ENCODE measurements at regions not wholly inside any gene's neighbourhood (a gene's known extent, or its start where the extent isn't known, plus 50 kb on each side); places are given as distances from the start of the nearest gene placed in this dataset.
"Not testable (repeated sequence)": the region's sequence is repeated elsewhere in the genome, so short reads cannot be mapped to it uniquely, and the experiment has no call there.

GRCh38 chr5:120297616-120298015 is 166.5 kb upstream of the PRR16 start:
- no peaks in the 10 kb centered on the region for H3K27me3 Mint-ChIP-seq
- H3K4me1 Mint-ChIP-seq, result no peaks in the 10 kb centered on the region
- no peak overlapping the region for H3K4me3 Mint-ChIP-seq
- no peak overlapping the region for H3K27ac Mint-ChIP-seq
- H3K9me3 Mint-ChIP-seq, result no peaks in the 10 kb centered on the region
- no peak for ATAC-seq
- no peak for DNase-seq
- H3K36me3 Mint-ChIP-seq (ENCODE audit: low read depth), result no peaks in the 10 kb centered on the region

DNA sequence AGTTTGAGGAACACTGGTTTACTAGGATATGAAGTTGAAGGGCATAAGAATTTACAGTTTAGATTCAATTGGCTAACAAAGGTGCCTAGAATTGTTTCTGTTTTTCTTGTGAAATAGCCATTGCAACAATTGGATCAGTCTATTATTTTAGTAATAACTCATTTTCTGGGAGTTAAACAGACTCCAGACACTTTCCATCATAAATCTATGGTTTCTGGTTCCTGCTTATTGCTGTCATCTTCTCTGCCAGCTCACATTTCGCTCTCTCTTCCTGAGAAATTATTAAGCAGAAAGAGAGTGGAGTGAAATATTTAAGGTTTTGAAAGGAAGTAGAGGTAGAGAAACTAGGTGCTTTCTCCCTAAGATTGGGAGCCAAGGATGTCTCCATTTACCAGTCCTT is 165.1 kb upstream of the PRR16 start:
- DNase-seq (no peak), ATAC-seq (no peak)
- no peaks in the 10 kb centered on the region for H3K4me1 Mint-ChIP-seq
- H3K27me3 Mint-ChIP-seq, result no peaks in the 10 kb centered on the region
- H3K4me3 Mint-ChIP-seq, result no peak overlapping the region
- H3K36me3 Mint-ChIP-seq (ENCODE audit: low read depth), result no peaks in the 10 kb centered on the region
- H3K9me3 Mint-ChIP-seq, result no peaks in the 10 kb centered on the region
- no peak overlapping the region for H3K27ac Mint-ChIP-seq

GRCh38 chr5:120304663-120305062 is 159.4 kb upstream of the PRR16 start:
- no peak for DNase-seq
- Mint-ChIP-seq H3K27ac (no peak overlapping the region), H3K36me3 (ENCODE audit: low read depth) (no peaks in the 10 kb centered on the region), H3K4me3 (no peak overlapping the region), H3K27me3 (no peaks in the 10 kb centered on the region), H3K9me3 (no peaks in the 10 kb centered on the region), H3K4me1 (no peaks in the 10 kb centered on the region)
- no peak for ATAC-seq

DNA sequence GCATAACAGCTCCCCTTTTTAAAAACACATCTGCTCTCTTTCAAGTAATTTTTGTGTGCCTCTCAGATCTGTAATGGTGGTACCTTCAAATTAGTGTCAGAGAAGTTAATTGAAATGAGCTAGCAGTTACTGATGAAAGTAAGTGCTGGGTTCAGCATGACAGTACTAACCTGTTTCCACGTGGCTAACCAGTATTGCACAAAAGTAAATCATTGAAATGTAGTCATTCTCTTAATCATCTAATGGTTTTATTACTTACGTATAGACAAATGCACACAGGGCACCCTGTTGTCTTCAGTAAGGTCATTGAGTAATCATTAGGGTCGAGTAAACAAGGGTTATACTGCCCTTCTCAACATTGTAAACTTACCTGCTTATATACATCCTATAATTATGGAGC is 157.8 kb upstream of the PRR16 start:
- DNase-seq, result no peak
- no peak for ATAC-seq
- no peak overlapping the region for H3K27ac Mint-ChIP-seq
- no peaks in the 10 kb centered on the region for H3K4me1 Mint-ChIP-seq
- no peak overlapping the region for H3K4me3 Mint-ChIP-seq
- no peaks in the 10 kb centered on the region for H3K9me3 Mint-ChIP-seq
- no peaks in the 10 kb centered on the region for H3K27me3 Mint-ChIP-seq
- no peaks in the 10 kb centered on the region for H3K36me3 Mint-ChIP-seq (ENCODE audit: low read depth)

- ATAC-seq, result no peak
- no peaks in the 10 kb centered on the region for H3K36me3 Mint-ChIP-seq (ENCODE audit: low read depth)
- no peak overlapping the region for H3K4me3 Mint-ChIP-seq
- peaks cover 9% of the 10 kb centered on the region for H3K9me3 Mint-ChIP-seq
- no peak overlapping the region for H3K27ac Mint-ChIP-seq
- H3K4me1 Mint-ChIP-seq, result no peaks in the 10 kb centered on the region
- DNase-seq, result no peak
- no peaks in the 10 kb centered on the region for H3K27me3 Mint-ChIP-seq
Observed at GRCh38 chr5:120314191-120314590, 149.9 kb upstream of the PRR16 start.

- ATAC-seq (no peak), DNase-seq (no peak)
- no peaks in the 10 kb centered on the region for H3K36me3 Mint-ChIP-seq (ENCODE audit: low read depth)
- no peak overlapping the region for H3K4me3 Mint-ChIP-seq
- no peaks in the 10 kb centered on the region for H3K4me1 Mint-ChIP-seq
- H3K9me3 Mint-ChIP-seq, result peaks cover 12% of the 10 kb centered on the region
- H3K27me3 Mint-ChIP-seq, result no peaks in the 10 kb centered on the region
- H3K27ac Mint-ChIP-seq, result no peak overlapping the region
Observed at GRCh38 chr5:120320626-120321025, 143.5 kb upstream of the PRR16 start.

DNA sequence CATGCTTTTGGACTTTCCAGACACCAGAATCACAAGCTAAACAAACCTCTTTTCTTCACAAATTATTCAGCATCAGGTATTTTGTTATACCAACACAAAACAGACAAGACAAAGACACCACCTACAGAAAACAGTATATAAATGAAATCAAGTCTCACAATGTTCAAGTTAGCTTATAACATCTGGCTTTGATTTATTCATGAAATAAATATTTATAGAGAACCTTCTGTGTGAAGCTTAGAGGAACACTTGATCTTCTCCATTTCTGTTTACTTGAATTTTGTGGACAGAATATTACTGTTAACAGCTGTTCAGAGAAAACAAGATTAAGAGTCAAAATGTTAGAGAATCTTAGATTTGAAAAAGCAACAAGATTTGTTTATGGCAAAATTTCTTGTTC is 137.4 kb upstream of the PRR16 start:
- Mint-ChIP-seq H3K4me1 (no peaks in the 10 kb centered on the region), H3K4me3 (no peak overlapping the region), H3K36me3 (ENCODE audit: low read depth) (no peaks in the 10 kb centered on the region), H3K9me3 (peaks cover 4% of the 10 kb centered on the region), H3K27me3 (no peaks in the 10 kb centered on the region), H3K27ac (no peak overlapping the region)
- ATAC-seq (no peak), DNase-seq (no peak)

GRCh38 chr5:120327180-120327579 is 136.9 kb upstream of the PRR16 start:
- Mint-ChIP-seq H3K36me3 (ENCODE audit: low read depth) (no peaks in the 10 kb centered on the region), H3K27ac (no peak overlapping the region), H3K9me3 (peaks cover 4% of the 10 kb centered on the region), H3K4me3 (no peak overlapping the region), H3K4me1 (no peaks in the 10 kb centered on the region), H3K27me3 (no peaks in the 10 kb centered on the region)
- DNase-seq, result no peak
- no peak for ATAC-seq

DNA sequence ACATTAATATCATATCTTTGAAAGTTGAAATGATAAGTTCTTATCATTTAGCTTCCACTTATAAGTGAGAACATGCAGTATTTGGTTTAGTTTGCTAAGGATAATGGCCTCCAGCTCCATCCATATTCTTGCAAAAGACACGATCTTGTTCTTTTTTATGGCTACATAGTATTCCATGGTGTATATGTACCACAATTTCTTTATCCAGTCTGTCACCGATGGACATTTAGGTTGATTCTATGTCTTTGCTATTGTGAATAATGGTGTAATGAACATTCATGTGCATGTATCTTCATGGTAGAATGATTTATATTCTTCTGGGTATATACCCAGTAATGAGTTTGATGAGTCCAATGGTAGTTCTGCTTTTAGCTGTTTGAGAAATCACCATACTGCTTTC is 135.0 kb upstream of the PRR16 start:
- no peaks in the 10 kb centered on the region for H3K4me1 Mint-ChIP-seq
- H3K9me3 Mint-ChIP-seq, result peaks cover 4% of the 10 kb centered on the region
- H3K27me3 Mint-ChIP-seq, result no peaks in the 10 kb centered on the region
- DNase-seq (no peak), ATAC-seq (no peak)
- no peak overlapping the region for H3K4me3 Mint-ChIP-seq
- no peak overlapping the region for H3K27ac Mint-ChIP-seq
- no peaks in the 10 kb centered on the region for H3K36me3 Mint-ChIP-seq (ENCODE audit: low read depth)

DNA sequence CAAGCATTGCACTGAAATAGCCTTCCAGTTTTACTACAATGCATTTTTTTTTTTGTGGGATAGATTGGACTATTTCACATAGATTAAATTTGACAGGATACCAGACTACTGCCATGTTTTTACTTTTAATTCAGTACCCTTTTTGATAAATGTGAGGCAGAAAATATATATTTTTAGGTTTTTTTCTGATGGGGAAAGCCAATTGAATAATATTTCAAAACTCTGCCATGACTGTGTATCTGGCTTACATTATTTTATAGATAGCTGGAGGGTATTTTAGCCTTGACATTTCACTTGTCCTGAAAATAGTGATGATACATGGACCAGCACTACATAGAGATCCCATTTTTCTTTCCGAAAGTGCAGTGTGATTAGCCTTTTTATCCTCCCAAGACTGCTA is 133.5 kb upstream of the PRR16 start:
- Mint-ChIP-seq H3K4me3 (no peak overlapping the region), H3K4me1 (no peaks in the 10 kb centered on the region), H3K27me3 (no peaks in the 10 kb centered on the region), H3K27ac (no peak overlapping the region), H3K9me3 (no peaks in the 10 kb centered on the region), H3K36me3 (ENCODE audit: low read depth) (no peaks in the 10 kb centered on the region)
- DNase-seq (no peak), ATAC-seq (no peak)

GRCh38 chr5:120344181-120344580 is 119.9 kb upstream of the PRR16 start:
- no peaks in the 10 kb centered on the region for H3K4me1 Mint-ChIP-seq
- H3K4me3 Mint-ChIP-seq, result no peak overlapping the region
- H3K9me3 Mint-ChIP-seq, result peaks cover 6% of the 10 kb centered on the region
- DNase-seq (no peak), ATAC-seq (no peak)
- no peak overlapping the region for H3K27ac Mint-ChIP-seq
- peaks cover 2% of the 10 kb centered on the region for H3K36me3 Mint-ChIP-seq (ENCODE audit: low read depth)
- H3K27me3 Mint-ChIP-seq, result peaks cover 2% of the 10 kb centered on the region

DNA sequence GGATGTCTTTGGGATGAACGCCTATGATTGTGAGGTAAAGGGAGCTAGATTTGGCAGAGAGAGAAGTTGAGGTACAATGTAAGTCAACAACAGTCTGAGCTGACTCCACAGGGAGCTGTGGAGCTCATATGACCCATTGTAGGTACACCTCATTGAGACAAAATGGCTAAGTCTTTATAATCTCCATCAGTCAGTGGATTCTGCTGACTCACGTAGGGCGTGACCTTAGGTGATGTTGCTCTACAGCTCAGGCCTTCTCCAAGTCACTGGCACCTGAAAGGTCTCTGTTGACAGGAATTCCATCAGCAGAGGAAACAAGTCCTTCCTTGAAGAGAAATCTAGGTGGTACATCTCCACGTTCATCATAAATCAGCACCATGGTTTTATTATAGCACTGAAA is 118.2 kb upstream of the PRR16 start:
- Mint-ChIP-seq H3K9me3 (peaks cover 7% of the 10 kb centered on the region), H3K4me1 (no peaks in the 10 kb centered on the region)
- ATAC-seq, result no peak

DNA sequence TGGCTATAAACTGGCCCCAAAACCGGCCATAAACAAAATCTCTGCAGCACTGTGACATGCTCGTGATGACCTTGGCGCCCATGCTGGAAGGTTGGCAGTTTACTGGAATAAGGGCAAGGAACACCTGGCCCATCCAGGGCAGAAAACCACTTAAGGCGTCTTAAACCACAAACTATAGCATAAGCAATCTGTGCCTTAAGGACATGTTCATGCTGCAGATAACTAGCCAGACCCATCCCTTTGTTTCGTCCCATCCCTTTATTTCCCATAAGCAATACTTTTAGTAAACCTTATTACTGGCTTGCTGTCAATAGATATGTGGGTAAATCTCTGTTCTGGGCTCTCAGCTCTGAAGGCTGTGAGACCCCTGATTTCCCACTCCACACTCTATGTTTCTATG is 113.0 kb upstream of the PRR16 start:
- DNase-seq; H3K36me3 Mint-ChIP-seq (ENCODE audit: low read depth); H3K27me3 Mint-ChIP-seq; H3K27ac Mint-ChIP-seq; H3K9me3 Mint-ChIP-seq; H3K4me3 Mint-ChIP-seq; H3K4me1 Mint-ChIP-seq; ATAC-seq: not testable (repeated sequence)

More for the DNA sequence above, 118.2 kb upstream of the PRR16 start:
- no peak overlapping the region for H3K27ac Mint-ChIP-seq
- no peak overlapping the region for H3K4me3 Mint-ChIP-seq
- H3K36me3 Mint-ChIP-seq (ENCODE audit: low read depth), result no peaks in the 10 kb centered on the region
- no peak for DNase-seq
- H3K27me3 Mint-ChIP-seq, result no peaks in the 10 kb centered on the region

DNA sequence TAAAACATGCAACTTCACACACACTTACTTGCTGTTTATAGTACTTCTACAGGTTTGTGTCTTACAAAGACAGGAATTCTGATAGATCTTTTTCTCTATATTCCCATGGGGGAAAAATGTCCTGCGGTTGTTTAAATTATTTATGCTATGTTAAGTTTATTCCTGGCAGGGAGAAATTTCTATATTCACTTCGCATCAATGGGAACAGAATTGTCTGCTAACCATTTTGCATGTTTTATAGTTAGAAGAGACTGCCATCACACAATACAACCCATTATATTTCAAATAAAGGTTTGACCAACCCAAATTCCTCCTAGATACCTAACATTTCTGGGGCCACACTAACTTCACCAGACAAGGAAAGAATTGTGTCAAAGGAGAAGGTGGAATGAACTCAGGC is 110.0 kb upstream of the PRR16 start:
- DNase-seq, result no peak
- no peak overlapping the region for H3K27ac Mint-ChIP-seq
- no peaks in the 10 kb centered on the region for H3K4me1 Mint-ChIP-seq
- ATAC-seq, result no peak
- H3K36me3 Mint-ChIP-seq (ENCODE audit: low read depth), result no peaks in the 10 kb centered on the region
- peaks cover 8% of the 10 kb centered on the region for H3K9me3 Mint-ChIP-seq
- no peak overlapping the region for H3K4me3 Mint-ChIP-seq
- H3K27me3 Mint-ChIP-seq, result no peaks in the 10 kb centered on the region

DNA sequence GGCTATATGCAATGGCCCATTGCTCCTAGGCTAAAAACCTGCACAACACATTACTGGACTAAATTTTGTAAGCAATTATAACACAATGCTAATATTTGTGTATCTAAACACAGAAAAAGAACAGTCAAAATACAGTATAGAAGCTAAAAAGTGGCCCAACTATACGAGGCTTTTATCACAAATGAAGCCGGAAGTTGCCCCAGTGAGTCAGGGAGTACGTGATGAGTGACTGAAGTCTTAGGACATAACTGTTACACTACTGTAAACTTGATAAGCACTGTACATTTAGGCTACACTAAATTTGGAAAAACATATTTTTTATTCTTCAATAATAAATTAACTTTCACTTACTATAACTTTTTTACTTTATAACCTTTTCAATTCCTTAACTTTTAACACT is 105.2 kb upstream of the PRR16 start:
- H3K27ac Mint-ChIP-seq, result no peak overlapping the region
- ATAC-seq (no peak), DNase-seq (no peak)
- H3K4me1 Mint-ChIP-seq, result no peaks in the 10 kb centered on the region
- H3K36me3 Mint-ChIP-seq (ENCODE audit: low read depth), result no peaks in the 10 kb centered on the region
- H3K9me3 Mint-ChIP-seq, result peaks cover 6% of the 10 kb centered on the region
- H3K27me3 Mint-ChIP-seq, result no peaks in the 10 kb centered on the region
- H3K4me3 Mint-ChIP-seq, result no peak overlapping the region

DNA sequence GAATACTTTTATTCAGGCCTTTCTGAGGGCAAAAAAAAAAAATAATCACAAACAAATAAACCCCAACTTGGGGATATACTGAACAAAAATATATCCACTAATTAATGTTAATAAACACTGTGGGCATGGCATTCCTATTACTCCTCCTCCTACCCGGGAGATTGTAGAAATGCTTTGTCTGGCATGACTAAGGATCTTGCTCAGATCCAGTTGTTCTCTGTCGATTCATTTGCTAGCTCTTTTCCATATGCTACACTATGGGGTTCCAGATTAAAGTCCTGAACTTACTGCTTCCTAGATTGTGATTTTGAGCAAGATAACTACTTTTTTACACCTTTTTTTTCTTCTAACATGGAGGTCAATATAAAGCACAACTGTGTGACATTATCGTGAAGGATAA is 102.2 kb upstream of the PRR16 start:
- ATAC-seq (no peak), DNase-seq (no peak)
- no peak overlapping the region for H3K4me3 Mint-ChIP-seq
- H3K27me3 Mint-ChIP-seq, result no peaks in the 10 kb centered on the region
- no peaks in the 10 kb centered on the region for H3K36me3 Mint-ChIP-seq (ENCODE audit: low read depth)
- peaks cover 6% of the 10 kb centered on the region for H3K9me3 Mint-ChIP-seq
- no peaks in the 10 kb centered on the region for H3K4me1 Mint-ChIP-seq
- H3K27ac Mint-ChIP-seq, result no peak overlapping the region
